Endothelial cell (in vitro differentiated cells): ENCODE measurements at regions not wholly inside any gene's neighbourhood (a gene's known extent, or its start where the extent isn't known, plus 50 kb on each side); places are given as distances from the start of the nearest gene placed in this dataset.
A peak's percentile ranks its signal among the peaks of the same experiment; 100 is the strongest.

ENCODE experiments used
- DNase-seq: peaks from one replicate; pipeline ENCODE4 v3.0.0; 2021; ENCODE audit warnings: low spot score
- H3K27ac Mint-ChIP-seq: one replicate; pipeline ENCODE4 v1.8.0; 2021; ENCODE audit warnings: mixed read lengths, inconsistent platforms; ENCODE audit not compliant: unreplicated experiment
- H3K27me3 Mint-ChIP-seq: one replicate; pipeline ENCODE4 v1.8.0; 2021; ENCODE audit warnings: mild to moderate bottlenecking, moderate library complexity, mixed read lengths, inconsistent platforms; ENCODE audit not compliant: unreplicated experiment
- H3K36me3 Mint-ChIP-seq: one replicate; pipeline ENCODE4 v1.8.0; 2021; ENCODE audit warnings: mild to moderate bottlenecking, low read depth, mixed read lengths, inconsistent platforms; ENCODE audit not compliant: unreplicated experiment
- H3K4me1 Mint-ChIP-seq: one replicate; pipeline ENCODE4 v1.8.0; 2021; ENCODE audit warnings: mild to moderate bottlenecking, mixed read lengths, inconsistent platforms; ENCODE audit not compliant: unreplicated experiment
- H3K4me3 Mint-ChIP-seq: one replicate; pipeline ENCODE4 v1.8.0; 2021; ENCODE audit warnings: mild to moderate bottlenecking, mixed read lengths, inconsistent platforms; ENCODE audit not compliant: unreplicated experiment
- H3K9me3 Mint-ChIP-seq: one replicate; pipeline ENCODE4 v1.8.0; 2021; ENCODE audit warnings: mixed read lengths, inconsistent platforms; ENCODE audit not compliant: unreplicated experiment
- CTCF ChIP-seq: fragments of 200-600 bp; sonication (generic); IDR thresholded peaks from one replicate; pipeline ENCODE4 v1.5.0; 2021; ENCODE audit warnings: antibody characterized with exemption; ENCODE audit not compliant: unreplicated experiment

GRCh38 chr7:156474241-156474743 is 166.3 kb upstream of the RNF32 start:
- Mint-ChIP-seq H3K4me1 (no peaks in the 10 kb centered on the region), H3K36me3 (peaks cover 5% of the 10 kb centered on the region), H3K27ac (no peak overlapping the region), H3K9me3 (no peaks in the 10 kb centered on the region), H3K4me3 (no peak overlapping the region), H3K27me3 (peaks cover 3% of the 10 kb centered on the region)
- no peak for TF ChIP-seq CTCF
- no peak for DNase-seq

- Mint-ChIP-seq H3K36me3 (peaks cover 5% of the 10 kb centered on the region), H3K4me1 (no peaks in the 10 kb centered on the region), H3K4me3 (no peak overlapping the region), H3K9me3 (no peaks in the 10 kb centered on the region), H3K27me3 (peaks cover 3% of the 10 kb centered on the region), H3K27ac (no peak overlapping the region)
- TF ChIP-seq CTCF: peak; percentile 63
- DNase-seq: peak; percentile 46
These were observed 166.9 kb upstream of the RNF32 start for GRCh38 chr7:156473476-156474240.

GRCh38 chr7:156472267-156472666 is 168.3 kb upstream of the RNF32 start:
- H3K27ac Mint-ChIP-seq: no peak overlapping the region
- H3K4me1 Mint-ChIP-seq: no peaks in the 10 kb centered on the region
- H3K36me3 Mint-ChIP-seq: peaks cover 5% of the 10 kb centered on the region
- no peaks in the 10 kb centered on the region for H3K9me3 Mint-ChIP-seq
- DNase-seq: no peak
- peaks cover 3% of the 10 kb centered on the region for H3K27me3 Mint-ChIP-seq
- H3K4me3 Mint-ChIP-seq: no peak overlapping the region
- TF ChIP-seq CTCF: no peak

GRCh38 chr7:156470399-156471320 is 169.9 kb upstream of the RNF32 start:
- H3K9me3 Mint-ChIP-seq: no peaks in the 10 kb centered on the region
- no peak overlapping the region for H3K4me3 Mint-ChIP-seq
- peaks cover 3% of the 10 kb centered on the region for H3K27me3 Mint-ChIP-seq
- no peak for DNase-seq
- TF ChIP-seq CTCF: no peak
- H3K36me3 Mint-ChIP-seq: peaks cover 5% of the 10 kb centered on the region
- no peak overlapping the region for H3K27ac Mint-ChIP-seq
- H3K4me1 Mint-ChIP-seq: no peaks in the 10 kb centered on the region
